A549 (cell line): ENCODE measurements at regions not wholly inside any gene's neighbourhood (a gene's known extent, or its start where the extent isn't known, plus 50 kb on each side); places are given as distances from the start of the nearest gene placed in this dataset.

Source experiments
- ESRRA ChIP-seq: fragments of 150-350 bp; IDR thresholded peaks from 2 replicates; pipeline ENCODE4 v1.6.1; 2014; ENCODE audit warnings: mild to moderate bottlenecking, low read length, borderline replicate concordance
- HDAC2 ChIP-seq: fragments of 200-600 bp; sonication (generic); IDR thresholded peaks from 2 replicates; pipeline ENCODE4 v1.6.1; 2016
- RCOR1 ChIP-seq: fragments of 150-350 bp; IDR thresholded peaks from 2 replicates; pipeline ENCODE4 v1.6.1; 2014; ENCODE audit warnings: antibody characterized with exemption, low read length, low read depth
- TF ChIP-seq, protein P1 (sequence below): fragments of >200 bp; sonication (Bioruptor Twin); formaldehyde crosslinking; IDR thresholded peaks from 3 replicates; pipeline ENCODE4 v1.5.1; 2016
- TF ChIP-seq, protein P2 (sequence below): IDR thresholded peaks from 2 replicates; pipeline ENCODE4 v1.6.1; 2012

DNA sequence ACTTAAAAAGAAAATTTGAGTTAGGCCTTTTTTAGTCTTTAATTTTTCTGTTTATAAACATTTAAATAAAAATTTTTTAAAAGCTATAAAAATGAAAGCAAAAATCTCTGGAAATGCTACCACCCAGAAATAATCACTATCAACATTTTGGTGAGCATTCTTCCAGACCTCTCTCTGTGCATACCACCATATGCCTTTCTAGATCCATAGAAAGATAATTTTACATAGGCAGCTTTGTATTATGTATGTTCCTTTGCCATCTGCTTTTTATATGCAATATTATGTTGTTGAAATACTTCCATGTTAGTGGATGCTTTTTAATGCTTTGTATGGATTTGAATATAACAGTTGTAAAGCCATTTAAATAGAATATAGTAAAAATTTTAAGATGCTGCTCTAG, 496.7 kb upstream of the HTR1E start:
- TF ChIP-seq HDAC2 (no peak), RCOR1 (no peak), ESRRA (no peak)
- TF ChIP-seq, protein P1, sequence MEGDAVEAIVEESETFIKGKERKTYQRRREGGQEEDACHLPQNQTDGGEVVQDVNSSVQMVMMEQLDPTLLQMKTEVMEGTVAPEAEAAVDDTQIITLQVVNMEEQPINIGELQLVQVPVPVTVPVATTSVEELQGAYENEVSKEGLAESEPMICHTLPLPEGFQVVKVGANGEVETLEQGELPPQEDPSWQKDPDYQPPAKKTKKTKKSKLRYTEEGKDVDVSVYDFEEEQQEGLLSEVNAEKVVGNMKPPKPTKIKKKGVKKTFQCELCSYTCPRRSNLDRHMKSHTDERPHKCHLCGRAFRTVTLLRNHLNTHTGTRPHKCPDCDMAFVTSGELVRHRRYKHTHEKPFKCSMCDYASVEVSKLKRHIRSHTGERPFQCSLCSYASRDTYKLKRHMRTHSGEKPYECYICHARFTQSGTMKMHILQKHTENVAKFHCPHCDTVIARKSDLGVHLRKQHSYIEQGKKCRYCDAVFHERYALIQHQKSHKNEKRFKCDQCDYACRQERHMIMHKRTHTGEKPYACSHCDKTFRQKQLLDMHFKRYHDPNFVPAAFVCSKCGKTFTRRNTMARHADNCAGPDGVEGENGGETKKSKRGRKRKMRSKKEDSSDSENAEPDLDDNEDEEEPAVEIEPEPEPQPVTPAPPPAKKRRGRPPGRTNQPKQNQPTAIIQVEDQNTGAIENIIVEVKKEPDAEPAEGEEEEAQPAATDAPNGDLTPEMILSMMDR: no peak
- TF ChIP-seq, protein P2, sequence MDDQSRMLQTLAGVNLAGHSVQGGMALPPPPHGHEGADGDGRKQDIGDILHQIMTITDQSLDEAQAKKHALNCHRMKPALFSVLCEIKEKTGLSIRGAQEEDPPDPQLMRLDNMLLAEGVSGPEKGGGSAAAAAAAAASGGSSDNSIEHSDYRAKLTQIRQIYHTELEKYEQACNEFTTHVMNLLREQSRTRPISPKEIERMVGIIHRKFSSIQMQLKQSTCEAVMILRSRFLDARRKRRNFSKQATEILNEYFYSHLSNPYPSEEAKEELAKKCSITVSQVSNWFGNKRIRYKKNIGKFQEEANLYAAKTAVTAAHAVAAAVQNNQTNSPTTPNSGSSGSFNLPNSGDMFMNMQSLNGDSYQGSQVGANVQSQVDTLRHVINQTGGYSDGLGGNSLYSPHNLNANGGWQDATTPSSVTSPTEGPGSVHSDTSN: no peak
